ENCODE measurements at regions not wholly inside any gene's neighbourhood (a gene's known extent, or its start where the extent isn't known, plus 50 kb on each side); places are given as distances from the start of the nearest gene placed in this dataset.
A peak's percentile ranks its signal among the peaks of the same experiment; 100 is the strongest.

GRCh38 chr6:164206807-164207423, 792.4 kb downstream of the QKI start:
- DNase-seq (no peak), ATAC-seq (no peak)
- Mint-ChIP-seq H3K27me3 (no peaks in the 10 kb centered on the region), H3K9me3 (peaks cover 0 to 5% of the 10 kb centered on the region in 2 donors), H3K27ac (no peak overlapping the region), H3K4me3 (no peak overlapping the region), H3K4me1 (no peaks in the 10 kb centered on the region)

- no peaks in the 10 kb centered on the region for H3K4me1 Mint-ChIP-seq
- no peak for ATAC-seq
- DNase-seq, result no peak
Observed at GRCh38 chr6:164200071-164200470, 785.6 kb downstream of the QKI start.

GRCh38 chr6:164195942-164196281, 781.4 kb downstream of the QKI start:
- Mint-ChIP-seq H3K9me3 (no peaks in the 10 kb centered on the region), H3K27me3 (peaks cover 6% of the 10 kb centered on the region), H3K27ac (no peak overlapping the region), H3K4me3 (no peak overlapping the region), H3K4me1 (no peaks in the 10 kb centered on the region)
- no peak for DNase-seq
- ATAC-seq, result no peak

More at GRCh38 chr6:164200071-164200470, 785.6 kb downstream of the QKI start:
- no peak overlapping the region for H3K27ac Mint-ChIP-seq
- no peak overlapping the region for H3K4me3 Mint-ChIP-seq
- peaks cover 0 to 5% of the 10 kb centered on the region in 2 donors for H3K9me3 Mint-ChIP-seq
- H3K27me3 Mint-ChIP-seq, result peaks cover 6% of the 10 kb centered on the region

GRCh38 chr6:164195278-164195941, 780.9 kb downstream of the QKI start:
- no peaks in the 10 kb centered on the region for H3K4me1 Mint-ChIP-seq
- DNase-seq, result no peak
- no peak for ATAC-seq
- H3K27me3 Mint-ChIP-seq, result peaks cover 6% of the 10 kb centered on the region
- H3K9me3 Mint-ChIP-seq, result no peaks in the 10 kb centered on the region
- no peak overlapping the region for H3K27ac Mint-ChIP-seq
- no peak overlapping the region for H3K4me3 Mint-ChIP-seq

- DNase-seq (no peak), ATAC-seq (no peak)
- no peaks in the 10 kb centered on the region for H3K27me3 Mint-ChIP-seq
- H3K27ac Mint-ChIP-seq, result no peak overlapping the region
- no peaks in the 10 kb centered on the region for H3K4me1 Mint-ChIP-seq
- no peaks in the 10 kb centered on the region for H3K9me3 Mint-ChIP-seq
- no peak overlapping the region for H3K4me3 Mint-ChIP-seq
Observed at GRCh38 chr6:164188861-164189260, 774.3 kb downstream of the QKI start.

GRCh38 chr6:164185471-164185871, 771.0 kb downstream of the QKI start:
- H3K4me1 Mint-ChIP-seq, result no peaks in the 10 kb centered on the region
- DNase-seq (no peak), ATAC-seq (no peak)
- no peak overlapping the region for H3K27ac Mint-ChIP-seq
- H3K27me3 Mint-ChIP-seq, result peaks cover 9% of the 10 kb centered on the region
- H3K4me3 Mint-ChIP-seq, result no peak overlapping the region
- peaks cover 0 to 9% of the 10 kb centered on the region in 2 donors for H3K9me3 Mint-ChIP-seq

- H3K4me1 Mint-ChIP-seq, result no peaks in the 10 kb centered on the region
- peaks cover 9% of the 10 kb centered on the region for H3K27me3 Mint-ChIP-seq
- H3K27ac Mint-ChIP-seq, result no peak overlapping the region
- no peak for DNase-seq
- no peak overlapping the region for H3K4me3 Mint-ChIP-seq
- H3K9me3 Mint-ChIP-seq, result peaks cover 0 to 9% of the 10 kb centered on the region in 2 donors
- no peak for ATAC-seq
Observed at GRCh38 chr6:164184410-164184809, 769.9 kb downstream of the QKI start.

- no peaks in the 10 kb centered on the region for H3K4me1 Mint-ChIP-seq
- peaks cover 0 to 9% of the 10 kb centered on the region in 2 donors for H3K9me3 Mint-ChIP-seq
- no peak for DNase-seq
Observed at GRCh38 chr6:164183556-164184123, 769.1 kb downstream of the QKI start.

GRCh38 chr6:164178679-164179332, 764.3 kb downstream of the QKI start:
- Mint-ChIP-seq H3K27ac (no peak overlapping the region), H3K4me1 (no peaks in the 10 kb centered on the region), H3K27me3 (peaks cover 9% of the 10 kb centered on the region)

More at GRCh38 chr6:164183556-164184123, 769.1 kb downstream of the QKI start:
- H3K27me3 Mint-ChIP-seq, result peaks cover 9% of the 10 kb centered on the region
- no peak overlapping the region for H3K4me3 Mint-ChIP-seq
- ATAC-seq, result no peak
- H3K27ac Mint-ChIP-seq, result no peak overlapping the region

GRCh38 chr6:164169355-164169754, 754.8 kb downstream of the QKI start:
- peaks cover 4 to 13% of the 10 kb centered on the region in 2 donors for H3K9me3 Mint-ChIP-seq
- no peaks in the 10 kb centered on the region for H3K27me3 Mint-ChIP-seq

More at GRCh38 chr6:164178679-164179332, 764.3 kb downstream of the QKI start:
- H3K9me3 Mint-ChIP-seq, result peaks cover 13 to 30% of the 10 kb centered on the region in 2 donors
- H3K4me3 Mint-ChIP-seq, result no peak overlapping the region
- no peak for DNase-seq
- ATAC-seq, result no peak

GRCh38 chr6:164168595-164168994, 754.1 kb downstream of the QKI start:
- H3K4me1 Mint-ChIP-seq, result no peaks in the 10 kb centered on the region
- no peaks in the 10 kb centered on the region for H3K27me3 Mint-ChIP-seq
- H3K27ac Mint-ChIP-seq, result no peak overlapping the region
- no peak overlapping the region for H3K4me3 Mint-ChIP-seq
- peaks cover 0 to 8% of the 10 kb centered on the region in 2 donors for H3K9me3 Mint-ChIP-seq
- ATAC-seq (no peak), DNase-seq (no peak)

More at GRCh38 chr6:164169355-164169754, 754.8 kb downstream of the QKI start:
- ATAC-seq (no peak), DNase-seq (no peak)
- Mint-ChIP-seq H3K4me3 (no peak overlapping the region), H3K4me1 (no peaks in the 10 kb centered on the region), H3K27ac (no peak overlapping the region)

- H3K4me3 Mint-ChIP-seq, result no peak overlapping the region
- DNase-seq (no peak), ATAC-seq (no peak)
- no peak overlapping the region for H3K27ac Mint-ChIP-seq
- H3K4me1 Mint-ChIP-seq, result no peaks in the 10 kb centered on the region
- no peaks in the 10 kb centered on the region for H3K27me3 Mint-ChIP-seq
- peaks cover 0 to under 1% of the 10 kb centered on the region in 2 donors for H3K9me3 Mint-ChIP-seq
Observed at GRCh38 chr6:164167873-164168405, 753.4 kb downstream of the QKI start.

GRCh38 chr6:164166996-164167395, 752.5 kb downstream of the QKI start:
- ATAC-seq (no peak), DNase-seq (no peak)
- Mint-ChIP-seq H3K4me1 (no peaks in the 10 kb centered on the region), H3K4me3 (no peak overlapping the region), H3K9me3 (peaks cover 2 to 4% of the 10 kb centered on the region in 2 donors), H3K27me3 (no peaks in the 10 kb centered on the region), H3K27ac (no peak overlapping the region)

- Mint-ChIP-seq H3K27ac (no peak overlapping the region), H3K4me1 (no peaks in the 10 kb centered on the region), H3K4me3 (no peak overlapping the region), H3K9me3 (peaks cover 7 to 8% of the 10 kb centered on the region in 2 donors), H3K27me3 (no peaks in the 10 kb centered on the region)
- DNase-seq (no peak), ATAC-seq (no peak)
Observed at GRCh38 chr6:164166515-164166914, 752.0 kb downstream of the QKI start.

- H3K27me3 Mint-ChIP-seq, result no peaks in the 10 kb centered on the region
- ATAC-seq, result no peak
- no peak overlapping the region for H3K4me3 Mint-ChIP-seq
- no peaks in the 10 kb centered on the region for H3K4me1 Mint-ChIP-seq
- peak overlapping the region in 1 of 2 donors; percentile 24 for H3K27ac Mint-ChIP-seq
- no peak for DNase-seq
- peaks cover 14 to 19% of the 10 kb centered on the region in 2 donors for H3K9me3 Mint-ChIP-seq
Observed at GRCh38 chr6:164164876-164165275, 750.4 kb downstream of the QKI start.

- H3K27me3 Mint-ChIP-seq, result no peaks in the 10 kb centered on the region
- H3K4me1 Mint-ChIP-seq, result no peaks in the 10 kb centered on the region
- DNase-seq (no peak), ATAC-seq (no peak)
- peaks cover 14 to 25% of the 10 kb centered on the region in 2 donors for H3K9me3 Mint-ChIP-seq
- H3K4me3 Mint-ChIP-seq, result no peak overlapping the region
- no peak overlapping the region for H3K27ac Mint-ChIP-seq
Observed at GRCh38 chr6:164163239-164163638, 748.7 kb downstream of the QKI start.

Measured in stimulated activated naive CD8-positive, alpha-beta T cell treated with anti-CD3 and anti-CD28 coated beads, Interleukin-15, amount 100 ng/mL, for 72 hours (primary cell).